ENCODE measurements at regions not wholly inside any gene's neighbourhood (a gene's known extent, or its start where the extent isn't known, plus 50 kb on each side); places are given as distances from the start of the nearest gene placed in this dataset.

DNA sequence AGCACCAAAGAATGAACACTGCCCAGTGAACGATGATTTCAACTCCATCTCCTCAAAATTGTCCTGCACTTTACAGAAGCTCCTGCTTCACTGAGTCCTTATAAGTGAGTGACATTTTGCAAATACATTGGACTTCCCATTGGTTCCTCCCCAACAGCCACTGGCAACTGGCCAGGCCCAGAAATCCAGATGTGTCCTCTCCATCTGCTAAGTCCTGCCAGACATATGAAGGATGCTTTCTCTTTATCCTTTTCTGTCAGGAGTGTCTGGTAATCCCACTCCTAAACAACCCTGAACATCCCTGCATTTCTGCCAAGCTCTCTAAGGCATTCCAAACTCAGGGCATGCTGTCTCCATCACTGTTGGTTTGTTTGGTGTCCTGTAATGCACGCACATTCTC lies 271.8 kb downstream of the RRAGC start:
- H3K4me1 ChIP-seq = peaks cover 0 to 19% (median 8%) of the 10 kb centered on the region in 6 donors
- H3K4me3 ChIP-seq = no peak overlapping the region
- H3K27me3 ChIP-seq (replicated peaks in 1 of 7) = peaks cover 0 to 28% (median 0%) of the 10 kb centered on the region in 7 donors
- peaks cover 0 to 23% (median 17%) of the 10 kb centered on the region in 8 donors for H3K9me3 ChIP-seq
- no peak for DNase-seq
- H3K36me3 ChIP-seq = no peaks in the 10 kb centered on the region
- intact Hi-C loops (cut with DNase I; ENCODE audit: low total_unique reads) = no loop called here
- no peak overlapping the region for H3K27ac ChIP-seq
- WGBS, 5 donors = 74 to 89% (median 83%) methylated on average over 2 of the region's 2 CpGs
- TF ChIP-seq POLR2AphosphoS5 (IDR thresholded peaks at IDR 0.05) (peak in 1 of 3 donors; percentile 23), POLR2A (IDR thresholded peaks at IDR 0.05) (no peak)
- TF ChIP-seq, protein P1, sequence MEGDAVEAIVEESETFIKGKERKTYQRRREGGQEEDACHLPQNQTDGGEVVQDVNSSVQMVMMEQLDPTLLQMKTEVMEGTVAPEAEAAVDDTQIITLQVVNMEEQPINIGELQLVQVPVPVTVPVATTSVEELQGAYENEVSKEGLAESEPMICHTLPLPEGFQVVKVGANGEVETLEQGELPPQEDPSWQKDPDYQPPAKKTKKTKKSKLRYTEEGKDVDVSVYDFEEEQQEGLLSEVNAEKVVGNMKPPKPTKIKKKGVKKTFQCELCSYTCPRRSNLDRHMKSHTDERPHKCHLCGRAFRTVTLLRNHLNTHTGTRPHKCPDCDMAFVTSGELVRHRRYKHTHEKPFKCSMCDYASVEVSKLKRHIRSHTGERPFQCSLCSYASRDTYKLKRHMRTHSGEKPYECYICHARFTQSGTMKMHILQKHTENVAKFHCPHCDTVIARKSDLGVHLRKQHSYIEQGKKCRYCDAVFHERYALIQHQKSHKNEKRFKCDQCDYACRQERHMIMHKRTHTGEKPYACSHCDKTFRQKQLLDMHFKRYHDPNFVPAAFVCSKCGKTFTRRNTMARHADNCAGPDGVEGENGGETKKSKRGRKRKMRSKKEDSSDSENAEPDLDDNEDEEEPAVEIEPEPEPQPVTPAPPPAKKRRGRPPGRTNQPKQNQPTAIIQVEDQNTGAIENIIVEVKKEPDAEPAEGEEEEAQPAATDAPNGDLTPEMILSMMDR (IDR thresholded peaks at IDR 0.05 in 8 of 11, conservative IDR thresholded peaks at IDR 0.05 in 3 of 11) = no peak

GRCh38 chr1:38586993-38587646 lies 272.5 kb downstream of the RRAGC start:
- no peaks in the 10 kb centered on the region for H3K36me3 ChIP-seq
- intact Hi-C loops (cut with DNase I; ENCODE audit: low total_unique reads) = no loop called here
- peaks cover 0 to 19% (median 8%) of the 10 kb centered on the region in 6 donors for H3K4me1 ChIP-seq
- H3K9me3 ChIP-seq = peaks cover 0 to 16% (median 12%) of the 10 kb centered on the region in 8 donors
- TF ChIP-seq POLR2AphosphoS5 (IDR thresholded peaks at IDR 0.05) = peak in 1 of 3 donors; percentile 25
- TF ChIP-seq, protein P1 (IDR thresholded peaks at IDR 0.05 in 8 of 11, conservative IDR thresholded peaks at IDR 0.05 in 3 of 11) = peak; percentile 73 to 91 (median 88)
- no peak for TF ChIP-seq POLR2A (IDR thresholded peaks at IDR 0.05)
- peak; percentile 87 for DNase-seq
- WGBS, 5 donors = 31 to 36% (median 33%) methylated on average over 9 of the region's 9 CpGs
- H3K27me3 ChIP-seq (replicated peaks in 1 of 7) = peaks cover 0 to 28% (median 0%) of the 10 kb centered on the region in 7 donors
- H3K27ac ChIP-seq = no peak overlapping the region
- no peak overlapping the region for H3K4me3 ChIP-seq

DNA sequence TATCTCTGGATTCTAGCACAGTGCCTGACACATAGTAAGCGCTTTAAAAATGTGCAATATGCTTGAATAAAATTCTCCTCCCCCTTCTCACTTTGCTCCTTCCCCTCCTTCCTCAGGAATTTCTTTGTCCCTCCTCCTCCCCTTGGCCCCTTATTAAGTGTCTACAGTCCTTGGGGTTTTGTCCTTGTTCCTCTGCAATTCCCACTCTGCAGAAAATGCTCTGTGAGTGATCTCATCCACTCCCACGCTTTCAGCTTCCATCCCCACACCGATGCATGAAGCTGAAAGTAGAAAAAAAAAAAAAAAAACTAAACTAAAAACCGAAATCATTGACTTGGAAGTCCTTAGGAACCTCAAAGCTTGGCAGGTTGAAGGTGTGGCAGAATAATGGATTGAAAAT lies 273.6 kb downstream of the RRAGC start:
- intact Hi-C loops (cut with DNase I; ENCODE audit: low total_unique reads) = no loop called here
- DNase-seq = no peak
- Histone ChIP-seq H3K27ac (no peak overlapping the region), H3K27me3 (replicated peaks in 1 of 7) (peaks cover 0 to 28% (median 0%) of the 10 kb centered on the region in 7 donors), H3K4me1 (peaks cover 0 to 19% (median 8%) of the 10 kb centered on the region in 6 donors), H3K4me3 (no peak overlapping the region), H3K9me3 (peaks cover 0 to 5% (median under 1%) of the 10 kb centered on the region in 8 donors), H3K36me3 (no peaks in the 10 kb centered on the region)
- TF ChIP-seq, protein P1 (IDR thresholded peaks at IDR 0.05 in 8 of 11, conservative IDR thresholded peaks at IDR 0.05 in 3 of 11) = no peak
- no peak for TF ChIP-seq POLR2AphosphoS5 (IDR thresholded peaks at IDR 0.05)
- no peak for TF ChIP-seq POLR2A (IDR thresholded peaks at IDR 0.05)
- 60 to 80% (median 74%) methylated on average over 4 of the region's 4 CpGs for WGBS, 5 donors

GRCh38 chr1:38585460-38585859 lies 274.1 kb downstream of the RRAGC start:
- no peaks in the 10 kb centered on the region for H3K36me3 ChIP-seq
- DNase-seq = no peak
- H3K4me3 ChIP-seq = no peak overlapping the region
- peaks cover 0 to 3% (median 0%) of the 10 kb centered on the region in 8 donors for H3K9me3 ChIP-seq
- H3K27me3 ChIP-seq (replicated peaks in 1 of 7) = peaks cover 0 to 30% (median 0%) of the 10 kb centered on the region in 7 donors
- peaks cover 0 to 19% (median 8%) of the 10 kb centered on the region in 6 donors for H3K4me1 ChIP-seq
- no peak overlapping the region for H3K27ac ChIP-seq
- WGBS, 5 donors = 59 to 62% (median 62%) methylated on average over 3 of the region's 3 CpGs
- intact Hi-C loops (cut with DNase I; ENCODE audit: low total_unique reads) = no loop called here
- TF ChIP-seq POLR2A (IDR thresholded peaks at IDR 0.05) (no peak), POLR2AphosphoS5 (IDR thresholded peaks at IDR 0.05) (no peak)
- TF ChIP-seq, protein P1 (IDR thresholded peaks at IDR 0.05 in 8 of 11, conservative IDR thresholded peaks at IDR 0.05 in 3 of 11) = no peak

Measured in spleen (tissue), 11 donors.